Upper lobe of right lung (tissue), 1 donor: ENCODE measurements at regions not wholly inside any gene's neighbourhood (a gene's known extent, or its start where the extent isn't known, plus 50 kb on each side); places are given as distances from the start of the nearest gene placed in this dataset.

Experiments
- ATAC-seq: fragments of 200-7000 bp; cut with Tn5 transposase; one replicate; pipeline ENCODE4 v1.9.1; 2020; ENCODE audit warnings: mild to moderate bottlenecking, moderate library complexity
- DNase-seq: peaks from one replicate; pipeline ENCODE4 v3.0.0-alpha.2; 2020
- H3K27ac ChIP-seq: fragments of 200-600 bp; one replicate; pipeline ENCODE4 v1.8.0; 2022
- H3K27me3 ChIP-seq: fragments of 200-600 bp; one replicate; pipeline ENCODE4 v1.8.0; 2022; ENCODE audit warnings: mild to moderate bottlenecking
- H3K36me3 ChIP-seq: fragments of 200-600 bp; one replicate; pipeline ENCODE4 v1.8.0; 2022
- H3K4me1 ChIP-seq: fragments of 200-600 bp; one replicate; pipeline ENCODE4 v1.8.0; 2022
- H3K4me3 ChIP-seq: fragments of 200-600 bp; one replicate; pipeline ENCODE4 v1.8.0; 2022; ENCODE audit warnings: mild to moderate bottlenecking
- H3K9me3 ChIP-seq: fragments of 200-600 bp; one replicate; pipeline ENCODE4 v1.8.0; 2022
- CTCF ChIP-seq: fragments of 200-600 bp; IDR thresholded peaks from one replicate; pipeline ENCODE4 v1.8.0; 2022; ENCODE audit warnings: antibody characterized with exemption
- intact Hi-C: fragments of 100-400 bp; cut with DNase I; formaldehyde crosslinking; loops from one replicate; pipeline ENCODE4 v1.11.0; 2022
- donor health status: DM: no; HTN: yes; CAD: no; lungs with severe emphysema.

- DNase-seq (no peak), ATAC-seq (no peak)
- intact Hi-C loops, result no loop called here
Observed at GRCh38 chr12:84497819-84498218, 414.8 kb downstream of the SLC6A15 start.

GRCh38 chr12:84495711-84496110 is 416.9 kb downstream of the SLC6A15 start:
- H3K36me3 ChIP-seq, result no peaks in the 10 kb centered on the region
- no peaks in the 10 kb centered on the region for H3K9me3 ChIP-seq
- H3K27ac ChIP-seq, result no peak overlapping the region
- intact Hi-C loops, result no loop called here
- H3K4me1 ChIP-seq, result no peaks in the 10 kb centered on the region
- H3K4me3 ChIP-seq, result no peak overlapping the region
- no peak for ATAC-seq
- H3K27me3 ChIP-seq, result no peaks in the 10 kb centered on the region
- no peak for DNase-seq
- no peak for TF ChIP-seq CTCF

More at GRCh38 chr12:84497819-84498218, 414.8 kb downstream of the SLC6A15 start:
- Histone ChIP-seq H3K4me1 (no peaks in the 10 kb centered on the region), H3K36me3 (no peaks in the 10 kb centered on the region), H3K9me3 (no peaks in the 10 kb centered on the region), H3K27ac (no peak overlapping the region), H3K27me3 (no peaks in the 10 kb centered on the region), H3K4me3 (no peak overlapping the region)
- no peak for TF ChIP-seq CTCF

DNA sequence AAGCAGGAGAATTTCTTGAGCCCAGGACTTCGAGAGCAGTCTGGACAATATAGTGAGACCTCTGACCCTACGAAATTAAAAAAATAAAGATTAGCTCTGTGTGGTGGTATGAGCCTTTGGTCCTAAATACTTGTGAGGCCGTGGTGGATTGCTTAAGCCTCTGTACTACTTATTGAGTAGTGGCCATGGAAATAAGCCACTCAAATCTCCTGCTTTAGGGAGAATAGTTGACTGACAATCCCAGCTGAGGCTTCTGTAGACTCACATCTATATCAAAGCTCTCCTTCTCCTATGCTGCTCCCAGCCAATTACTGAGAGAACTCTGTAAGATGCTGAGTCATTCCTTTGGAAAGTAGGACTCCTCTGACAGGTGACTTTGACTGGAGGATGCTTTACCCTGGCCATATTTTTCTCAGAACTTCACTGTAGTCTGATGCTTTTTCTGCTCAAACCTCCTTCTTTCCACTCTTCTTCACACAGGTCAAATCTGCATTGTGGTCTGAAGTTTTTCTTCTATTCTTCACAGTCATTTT is 420.2 kb downstream of the SLC6A15 start:
- Histone ChIP-seq H3K27me3 (no peaks in the 10 kb centered on the region), H3K4me3 (no peak overlapping the region), H3K27ac (no peak overlapping the region), H3K4me1 (no peaks in the 10 kb centered on the region), H3K9me3 (no peaks in the 10 kb centered on the region), H3K36me3 (no peaks in the 10 kb centered on the region)
- TF ChIP-seq CTCF, result no peak
- intact Hi-C loops, result no loop called here
- no peak for DNase-seq
- ATAC-seq, result no peak

DNA sequence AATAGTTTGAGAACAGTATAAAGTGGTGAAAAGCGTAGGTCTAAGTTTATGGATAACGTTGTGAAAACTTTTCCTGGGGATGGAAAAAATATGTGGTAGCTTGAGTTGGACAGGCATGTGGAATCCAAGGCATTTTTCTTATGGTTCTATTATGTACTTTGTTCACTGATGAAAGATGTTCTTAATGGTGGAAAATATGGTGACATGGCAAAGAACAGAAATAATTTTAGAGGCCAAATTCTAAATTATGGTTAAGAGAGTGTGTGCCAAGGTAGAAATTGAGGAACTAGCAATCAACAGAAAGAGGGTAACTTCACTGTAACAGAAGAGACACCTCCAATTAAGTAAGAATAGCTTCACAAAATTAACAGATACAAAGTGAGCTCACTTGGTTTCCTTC is 427.8 kb downstream of the SLC6A15 start:
- H3K4me1 ChIP-seq, result no peaks in the 10 kb centered on the region
- no peak for TF ChIP-seq CTCF
- no peak overlapping the region for H3K4me3 ChIP-seq
- H3K27ac ChIP-seq, result no peak overlapping the region
- DNase-seq, result no peak
- no peak for ATAC-seq
- intact Hi-C loops, result no loop called here
- H3K36me3 ChIP-seq, result no peaks in the 10 kb centered on the region
- no peaks in the 10 kb centered on the region for H3K27me3 ChIP-seq
- no peaks in the 10 kb centered on the region for H3K9me3 ChIP-seq

DNA sequence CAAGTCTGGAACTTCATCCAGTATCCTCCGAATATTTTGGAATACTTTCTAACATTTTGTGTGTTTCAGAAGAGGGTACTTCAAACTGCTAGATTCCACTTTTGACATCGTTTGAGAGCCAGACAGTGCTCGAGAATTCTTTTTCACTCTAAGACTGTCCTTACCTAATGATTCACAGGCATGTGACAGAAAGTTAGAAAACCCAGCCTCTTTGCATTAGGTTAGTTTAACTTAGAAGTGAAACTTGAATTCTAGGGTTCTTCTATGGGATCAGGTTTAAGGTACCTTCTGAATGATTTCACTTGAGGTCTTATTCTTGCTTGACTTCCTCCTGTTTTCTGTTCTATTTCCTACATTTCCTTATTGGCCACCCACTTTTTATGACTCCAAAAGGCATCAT is 431.8 kb downstream of the SLC6A15 start:
- no peak for ATAC-seq
- no peak for TF ChIP-seq CTCF

GRCh38 chr12:84470361-84470760 is 442.2 kb downstream of the SLC6A15 start:
- ATAC-seq, result no peak
- Histone ChIP-seq H3K27me3 (no peaks in the 10 kb centered on the region), H3K36me3 (no peaks in the 10 kb centered on the region), H3K27ac (no peak overlapping the region), H3K4me3 (no peak overlapping the region), H3K9me3 (no peaks in the 10 kb centered on the region), H3K4me1 (no peaks in the 10 kb centered on the region)
- TF ChIP-seq CTCF, result no peak
- intact Hi-C loops, result no loop called here
- DNase-seq, result no peak

More for the DNA sequence above, 431.8 kb downstream of the SLC6A15 start:
- no peak for DNase-seq
- H3K36me3 ChIP-seq, result no peaks in the 10 kb centered on the region
- H3K4me1 ChIP-seq, result no peaks in the 10 kb centered on the region
- intact Hi-C loops, result no loop called here
- no peaks in the 10 kb centered on the region for H3K9me3 ChIP-seq
- no peaks in the 10 kb centered on the region for H3K27me3 ChIP-seq
- H3K27ac ChIP-seq, result no peak overlapping the region
- no peak overlapping the region for H3K4me3 ChIP-seq
